ENCODE measurements at regions not wholly inside any gene's neighbourhood (a gene's known extent, or its start where the extent isn't known, plus 50 kb on each side); places are given as distances from the start of the nearest gene placed in this dataset.

DNA sequence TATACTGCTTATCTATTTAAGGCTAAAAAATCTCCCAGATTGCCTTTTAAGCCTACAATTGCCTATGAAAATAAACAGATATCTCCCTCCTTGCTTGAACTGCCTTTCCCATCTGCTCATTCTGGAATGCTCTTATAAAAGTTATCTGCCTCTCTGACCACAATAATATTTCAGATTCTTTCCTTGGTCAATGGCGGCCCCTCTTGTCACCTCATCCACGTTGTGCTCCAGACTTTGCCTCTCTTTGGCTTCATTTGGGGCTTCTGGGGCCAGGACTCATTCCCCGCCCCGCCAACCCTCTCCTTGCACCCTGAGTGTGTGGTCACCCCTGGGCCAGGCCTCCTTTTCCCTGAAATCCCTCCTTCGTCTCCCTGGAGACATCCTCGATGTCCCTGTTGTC, 110.0 kb upstream of the RPS23 start:
- TF ChIP-seq, protein P1, sequence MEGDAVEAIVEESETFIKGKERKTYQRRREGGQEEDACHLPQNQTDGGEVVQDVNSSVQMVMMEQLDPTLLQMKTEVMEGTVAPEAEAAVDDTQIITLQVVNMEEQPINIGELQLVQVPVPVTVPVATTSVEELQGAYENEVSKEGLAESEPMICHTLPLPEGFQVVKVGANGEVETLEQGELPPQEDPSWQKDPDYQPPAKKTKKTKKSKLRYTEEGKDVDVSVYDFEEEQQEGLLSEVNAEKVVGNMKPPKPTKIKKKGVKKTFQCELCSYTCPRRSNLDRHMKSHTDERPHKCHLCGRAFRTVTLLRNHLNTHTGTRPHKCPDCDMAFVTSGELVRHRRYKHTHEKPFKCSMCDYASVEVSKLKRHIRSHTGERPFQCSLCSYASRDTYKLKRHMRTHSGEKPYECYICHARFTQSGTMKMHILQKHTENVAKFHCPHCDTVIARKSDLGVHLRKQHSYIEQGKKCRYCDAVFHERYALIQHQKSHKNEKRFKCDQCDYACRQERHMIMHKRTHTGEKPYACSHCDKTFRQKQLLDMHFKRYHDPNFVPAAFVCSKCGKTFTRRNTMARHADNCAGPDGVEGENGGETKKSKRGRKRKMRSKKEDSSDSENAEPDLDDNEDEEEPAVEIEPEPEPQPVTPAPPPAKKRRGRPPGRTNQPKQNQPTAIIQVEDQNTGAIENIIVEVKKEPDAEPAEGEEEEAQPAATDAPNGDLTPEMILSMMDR (conservative IDR thresholded peaks at IDR 0.05; ENCODE audit: low read depth, low read length): no peak
- H3K4me3 ChIP-seq (ENCODE audit: low read length): no peak overlapping the region
- DNase-seq (ENCODE audit: low read depth): no peak

DNA sequence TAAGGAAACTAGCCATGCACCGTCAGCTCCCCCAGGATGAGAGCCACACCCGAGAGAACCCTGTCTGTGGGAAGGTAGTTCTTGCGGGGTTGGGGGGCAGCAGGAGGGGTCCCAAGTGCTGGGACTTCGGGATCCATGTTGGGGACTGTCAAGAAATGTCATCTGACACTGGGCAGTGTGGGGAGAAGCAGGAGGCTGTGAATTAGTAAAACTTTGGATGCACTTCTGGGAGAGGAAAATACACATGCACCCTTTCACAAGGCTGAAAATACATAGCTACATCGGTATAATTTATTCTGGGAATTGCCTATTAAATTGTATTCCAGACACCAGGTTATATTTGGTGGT, 109.6 kb upstream of the RPS23 start:
- no peak for DNase-seq (ENCODE audit: low read depth)
- TF ChIP-seq, protein P1 (conservative IDR thresholded peaks at IDR 0.05; ENCODE audit: low read depth, low read length): no peak
- no peak overlapping the region for H3K4me3 ChIP-seq (ENCODE audit: low read length)

DNA sequence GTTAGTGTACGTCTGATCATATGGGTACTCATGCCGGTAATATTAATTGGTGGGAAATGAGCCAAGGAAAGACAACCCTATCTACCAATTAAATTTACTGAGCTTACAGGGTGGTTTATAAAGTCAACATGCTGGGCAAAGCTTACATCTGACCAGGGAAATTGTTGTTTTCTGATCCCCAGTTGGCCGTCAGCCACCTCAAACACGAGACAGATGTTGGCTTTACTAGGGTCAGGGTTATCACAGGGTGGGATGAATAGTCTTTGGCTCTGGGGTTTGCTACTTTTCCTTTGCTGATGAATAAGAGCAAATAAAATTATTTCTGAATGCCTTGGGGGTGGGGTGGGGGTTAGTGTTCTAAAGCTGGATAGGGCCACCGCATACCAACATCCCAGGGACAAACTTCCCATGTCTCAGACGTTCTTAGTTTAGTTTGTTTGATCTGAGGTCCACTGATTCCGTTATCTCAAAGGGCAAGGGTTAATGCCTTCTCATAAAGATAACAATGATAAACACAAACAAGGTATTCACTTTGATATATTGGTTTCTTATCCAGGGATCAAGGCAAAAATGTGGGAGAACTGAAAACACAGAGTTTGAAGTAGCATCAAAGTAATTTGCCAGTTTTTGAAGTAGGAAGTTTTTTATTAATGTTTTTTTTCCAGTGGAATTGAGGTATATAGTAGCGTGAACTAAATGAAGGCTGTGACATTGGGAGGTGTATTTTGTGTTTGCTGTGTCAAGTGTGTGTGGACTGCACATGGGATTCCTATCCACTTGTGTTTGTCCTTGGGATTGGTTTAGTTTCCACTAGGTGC, 109.1 kb upstream of the RPS23 start:
- H3K4me3 ChIP-seq (ENCODE audit: low read length): no peak overlapping the region
- DNase-seq (ENCODE audit: low read depth): peak; percentile 100
- TF ChIP-seq, protein P1 (conservative IDR thresholded peaks at IDR 0.05; ENCODE audit: low read depth, low read length): no peak

DNA sequence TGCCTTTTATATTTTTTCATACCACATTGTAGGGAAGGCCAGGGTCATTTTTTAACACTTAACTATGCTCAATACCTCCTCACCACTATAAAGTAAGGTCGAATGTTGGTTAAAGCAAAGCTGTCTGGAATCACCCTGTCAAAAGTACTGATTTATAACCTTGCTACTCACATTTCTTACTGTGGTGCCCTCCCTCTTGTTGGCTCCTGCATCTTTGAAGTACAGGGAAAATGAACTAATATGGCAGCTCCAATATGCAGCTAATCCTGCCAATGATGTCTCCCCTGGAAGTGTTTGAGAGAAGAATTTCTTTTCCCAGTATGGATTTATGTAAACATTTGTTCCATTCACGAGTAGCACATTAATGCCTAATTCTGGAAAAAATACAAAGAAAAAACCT, 108.4 kb upstream of the RPS23 start:
- TF ChIP-seq, protein P1 (conservative IDR thresholded peaks at IDR 0.05; ENCODE audit: low read depth, low read length): no peak
- H3K4me3 ChIP-seq (ENCODE audit: low read length): no peak overlapping the region
- DNase-seq (ENCODE audit: low read depth): no peak

DNA sequence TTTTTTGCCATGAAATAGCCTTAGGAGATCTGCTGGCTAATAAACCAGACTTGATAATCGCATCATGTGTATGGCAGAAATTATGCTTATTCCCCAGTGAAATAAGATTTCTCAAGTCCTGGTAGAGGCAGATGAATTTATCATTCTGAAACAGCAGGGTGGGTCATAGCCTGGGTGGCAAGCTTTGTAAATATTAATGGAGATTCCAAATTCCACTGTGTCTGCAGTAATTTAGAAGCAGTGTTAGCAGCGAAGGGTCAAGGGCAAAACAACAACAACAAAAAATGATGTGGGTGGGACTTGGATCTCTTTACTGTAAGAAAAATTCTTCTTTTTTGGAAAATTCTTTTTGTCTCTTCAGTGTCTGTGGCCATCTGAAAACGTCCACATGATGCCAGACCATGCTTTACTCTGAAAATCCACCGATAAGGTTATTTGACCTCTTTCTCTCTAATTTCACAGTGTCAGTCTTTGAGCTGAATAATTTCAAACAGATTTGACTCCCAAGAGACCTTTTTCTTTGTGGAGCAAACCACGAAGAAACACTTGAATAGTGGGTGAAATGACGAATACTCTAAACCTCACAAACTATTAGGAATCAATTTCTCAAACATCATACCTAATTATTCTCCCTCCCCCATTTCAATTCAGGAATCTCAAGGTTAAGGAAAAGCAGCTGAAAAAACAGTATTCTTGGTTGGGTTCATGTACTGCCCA, 106.0 kb upstream of the RPS23 start:
- no peak overlapping the region for H3K4me3 ChIP-seq (ENCODE audit: low read length)
- DNase-seq (ENCODE audit: low read depth): no peak
- TF ChIP-seq, protein P1 (conservative IDR thresholded peaks at IDR 0.05; ENCODE audit: low read depth, low read length): no peak

DNA sequence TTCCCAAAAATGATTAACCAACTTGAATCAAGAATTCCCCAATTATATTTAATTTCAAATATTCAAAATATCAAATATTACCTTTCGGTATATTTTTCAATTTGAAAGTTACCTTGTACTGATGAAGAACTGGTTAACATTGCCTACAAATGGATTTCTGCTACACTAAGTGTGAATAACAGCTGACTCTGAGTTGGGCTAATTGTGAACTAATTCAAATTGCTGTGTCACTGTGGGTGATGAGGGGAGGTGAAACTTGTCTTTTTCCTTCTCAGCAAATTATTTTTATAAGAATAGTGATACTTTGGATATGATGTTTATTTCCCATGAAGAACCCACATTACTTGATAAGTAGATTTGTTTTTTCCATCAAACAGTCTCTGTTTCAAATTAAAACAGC, 103.4 kb upstream of the RPS23 start:
- TF ChIP-seq, protein P1 (conservative IDR thresholded peaks at IDR 0.05; ENCODE audit: low read depth, low read length): no peak
- no peak overlapping the region for H3K4me3 ChIP-seq (ENCODE audit: low read length)
- DNase-seq (ENCODE audit: low read depth): no peak

DNA sequence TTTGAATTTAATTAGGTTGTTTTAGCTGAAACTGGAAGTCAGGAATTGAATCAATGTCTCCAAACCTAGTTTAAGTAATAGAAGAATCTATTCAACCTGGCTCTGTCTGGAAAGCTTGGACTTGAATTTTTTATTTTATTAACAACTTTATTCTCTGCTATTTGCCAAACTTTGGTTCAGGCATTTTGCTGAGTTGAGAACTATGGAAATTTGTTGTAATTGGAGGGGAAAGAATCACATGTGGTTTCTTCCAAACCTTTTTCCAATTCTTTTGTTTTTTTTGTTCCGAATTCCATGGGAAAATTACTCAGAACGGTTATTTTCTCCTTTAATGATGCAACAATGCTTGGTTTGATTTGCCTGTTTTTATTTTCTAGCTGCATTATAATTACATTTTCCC, 98.2 kb upstream of the RPS23 start:
- DNase-seq (ENCODE audit: low read depth): no peak
- TF ChIP-seq, protein P1 (conservative IDR thresholded peaks at IDR 0.05; ENCODE audit: low read depth, low read length): no peak
- no peak overlapping the region for H3K4me3 ChIP-seq (ENCODE audit: low read length)

Data from retinal pigment epithelial cell (primary cell).